ENCODE measurements at regions not wholly inside any gene's neighbourhood (a gene's known extent, or its start where the extent isn't known, plus 50 kb on each side); places are given as distances from the start of the nearest gene placed in this dataset.

DNA sequence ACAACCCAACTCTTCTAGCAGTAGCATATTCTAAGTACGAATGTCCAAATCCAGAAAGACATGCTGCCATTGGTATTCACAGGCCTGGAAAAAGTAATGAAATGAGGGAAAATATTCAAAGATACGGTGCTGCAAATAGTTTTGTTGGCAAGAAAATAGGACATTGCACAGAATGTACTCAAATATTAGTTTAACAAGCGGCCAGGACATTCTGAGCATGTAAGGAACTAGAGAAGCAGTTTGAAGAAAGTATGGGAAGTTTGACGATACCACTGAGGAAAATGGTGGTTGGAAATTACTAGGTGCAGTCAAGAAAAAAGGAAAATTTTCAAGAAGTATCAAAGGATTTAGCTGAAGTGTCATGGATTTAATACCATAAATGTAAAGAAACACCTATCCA lies 468.0 kb upstream of the GRIN3A start:
- Histone ChIP-seq H3K9me3 (ENCODE audit: control insufficient read depth, insufficient read depth, low read depth, low read length) (no peaks in the 10 kb centered on the region), H3K36me3 (ENCODE audit: control insufficient read depth, insufficient read depth, low read length) (no peaks in the 10 kb centered on the region), H3K27ac (ENCODE audit: low read length) (no peak overlapping the region), H3K27me3 (ENCODE audit: control insufficient read depth, insufficient read depth, low read length) (no peaks in the 10 kb centered on the region), H3K4me3 (ENCODE audit: low read depth in 2 of 2, low read length in 2 of 2) (no peak overlapping the region), H3K4me1 (ENCODE audit: control insufficient read depth, insufficient read depth, low read length) (no peaks in the 10 kb centered on the region)
- TF ChIP-seq, protein P1, sequence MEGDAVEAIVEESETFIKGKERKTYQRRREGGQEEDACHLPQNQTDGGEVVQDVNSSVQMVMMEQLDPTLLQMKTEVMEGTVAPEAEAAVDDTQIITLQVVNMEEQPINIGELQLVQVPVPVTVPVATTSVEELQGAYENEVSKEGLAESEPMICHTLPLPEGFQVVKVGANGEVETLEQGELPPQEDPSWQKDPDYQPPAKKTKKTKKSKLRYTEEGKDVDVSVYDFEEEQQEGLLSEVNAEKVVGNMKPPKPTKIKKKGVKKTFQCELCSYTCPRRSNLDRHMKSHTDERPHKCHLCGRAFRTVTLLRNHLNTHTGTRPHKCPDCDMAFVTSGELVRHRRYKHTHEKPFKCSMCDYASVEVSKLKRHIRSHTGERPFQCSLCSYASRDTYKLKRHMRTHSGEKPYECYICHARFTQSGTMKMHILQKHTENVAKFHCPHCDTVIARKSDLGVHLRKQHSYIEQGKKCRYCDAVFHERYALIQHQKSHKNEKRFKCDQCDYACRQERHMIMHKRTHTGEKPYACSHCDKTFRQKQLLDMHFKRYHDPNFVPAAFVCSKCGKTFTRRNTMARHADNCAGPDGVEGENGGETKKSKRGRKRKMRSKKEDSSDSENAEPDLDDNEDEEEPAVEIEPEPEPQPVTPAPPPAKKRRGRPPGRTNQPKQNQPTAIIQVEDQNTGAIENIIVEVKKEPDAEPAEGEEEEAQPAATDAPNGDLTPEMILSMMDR (IDR thresholded peaks at IDR 0.05): no peak
- TF ChIP-seq POLR2AphosphoS5 (IDR thresholded peaks at IDR 0.05; ENCODE audit: low read depth, low read length) (no peak), REST (IDR thresholded peaks at IDR 0.05; ENCODE audit: insufficient read depth in 1 of 2, low read depth in 2 of 2, low read length in 1 of 2) (no peak), TCF7L2 (IDR thresholded peaks at IDR 0.05; ENCODE audit: low read depth, low read length) (no peak), SIN3A (IDR thresholded peaks at IDR 0.05; ENCODE audit: borderline replicate concordance, insufficient read depth, low read depth, low read length) (no peak)
- in situ Hi-C loops (cut with HindIII; ENCODE audit: low pct_unique_long_range_greater_than_20kb, low sequenced_read_pairs): no loop called here
- no peak for DNase-seq (ENCODE audit: low read depth, low spot score)
- BruUV-seq (replicated peaks): no TSS peak
- no peak for ATAC-seq
- intact Hi-C loops (cut with micrococcal nuclease; ENCODE audit: unreplicated experiment): no loop called here
- ChIA-PET CTCF (no interaction called here), POLR2A (no interaction called here)

DNA sequence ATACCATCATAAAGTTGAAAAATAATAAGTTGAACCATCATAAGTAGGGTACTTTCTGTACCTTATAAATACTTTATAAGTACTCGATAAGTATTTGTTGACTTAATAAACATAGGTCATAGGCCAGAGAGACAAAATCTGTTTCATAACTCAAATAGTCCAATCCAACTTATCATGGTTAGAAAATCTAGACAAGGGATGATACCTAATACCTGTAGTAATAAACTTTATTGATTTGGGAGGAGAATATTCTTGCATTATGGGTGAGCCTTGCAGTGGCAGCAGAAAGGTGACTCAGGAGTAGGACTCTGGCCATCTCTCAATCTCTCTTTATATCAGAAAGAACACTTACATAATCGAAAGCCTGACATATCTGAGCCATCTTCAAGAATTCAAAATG lies 466.8 kb upstream of the GRIN3A start:
- BruUV-seq (replicated peaks): no TSS peak
- intact Hi-C loops (cut with micrococcal nuclease; ENCODE audit: unreplicated experiment): no loop called here
- CTCF ChIA-PET: no interaction called here

More for the DNA sequence above, 466.8 kb upstream of the GRIN3A start:
- POLR2A ChIA-PET: no interaction called here
- Histone ChIP-seq H3K27me3 (ENCODE audit: control insufficient read depth, insufficient read depth, low read length) (no peaks in the 10 kb centered on the region), H3K4me3 (ENCODE audit: low read depth in 2 of 2, low read length in 2 of 2) (no peak overlapping the region), H3K27ac (ENCODE audit: low read length) (no peak overlapping the region), H3K9me3 (ENCODE audit: control insufficient read depth, insufficient read depth, low read depth, low read length) (no peaks in the 10 kb centered on the region), H3K36me3 (ENCODE audit: control insufficient read depth, insufficient read depth, low read length) (no peaks in the 10 kb centered on the region), H3K4me1 (ENCODE audit: control insufficient read depth, insufficient read depth, low read length) (no peaks in the 10 kb centered on the region)
- in situ Hi-C loops (cut with HindIII; ENCODE audit: low pct_unique_long_range_greater_than_20kb, low sequenced_read_pairs): no loop called here
- no peak for TF ChIP-seq SIN3A (IDR thresholded peaks at IDR 0.05; ENCODE audit: borderline replicate concordance, insufficient read depth, low read depth, low read length)
- TF ChIP-seq, protein P1 (IDR thresholded peaks at IDR 0.05): no peak
- no peak for TF ChIP-seq TCF7L2 (IDR thresholded peaks at IDR 0.05; ENCODE audit: low read depth, low read length)
- TF ChIP-seq POLR2AphosphoS5 (IDR thresholded peaks at IDR 0.05; ENCODE audit: low read depth, low read length): no peak
- no peak for TF ChIP-seq REST (IDR thresholded peaks at IDR 0.05; ENCODE audit: insufficient read depth in 1 of 2, low read depth in 2 of 2, low read length in 1 of 2)
- ATAC-seq (no peak), DNase-seq (ENCODE audit: low read depth, low spot score) (no peak)
